HG02852 (cell line): ENCODE measurements at regions not wholly inside any gene's neighbourhood (a gene's known extent, or its start where the extent isn't known, plus 50 kb on each side); places are given as distances from the start of the nearest gene placed in this dataset.
"Not testable (repeated sequence)": the region's sequence is repeated elsewhere in the genome, so short reads cannot be mapped to it uniquely, and the experiment has no call there.

Experiments
- ATAC-seq: cut with Tn5 transposase; IDR thresholded peaks from one replicate; pipeline ENCODE4 v1.9.1; 2021; ENCODE audit warnings: mild to moderate bottlenecking, moderate library complexity; ENCODE audit not compliant: unreplicated experiment

DNA sequence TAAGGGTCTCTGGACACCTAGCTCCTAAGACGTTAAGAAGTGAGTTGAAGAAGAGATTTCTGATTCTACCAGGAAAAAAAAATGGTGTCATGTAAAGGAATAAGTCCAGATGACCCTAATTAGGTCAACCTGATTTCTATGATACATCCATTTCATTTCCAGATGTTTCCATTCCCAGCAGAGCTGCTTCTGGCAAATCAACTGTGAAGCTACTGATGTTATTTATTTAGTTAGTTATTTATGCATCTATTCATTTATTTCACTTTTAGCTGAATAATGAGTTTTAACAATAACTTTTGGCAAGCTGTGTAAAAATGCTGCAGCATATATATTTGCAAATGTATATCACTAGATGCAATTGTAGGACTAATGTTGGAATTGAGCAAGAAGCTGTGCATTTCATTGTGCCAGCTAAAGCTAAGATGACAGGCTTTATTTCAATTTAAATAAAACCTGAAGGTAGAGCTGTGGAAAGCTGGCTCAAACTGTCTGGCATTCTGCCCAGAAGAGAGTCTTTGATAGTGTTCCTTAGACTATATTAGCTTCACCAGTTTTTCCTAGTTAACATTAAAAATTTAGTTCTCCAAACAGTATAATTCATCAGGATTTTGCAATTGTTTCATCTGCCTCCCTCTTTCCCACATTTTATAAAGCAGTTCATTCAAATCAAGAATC, 1164.4 kb upstream of the ADGRL4 start:
- ATAC-seq: no peak

DNA sequence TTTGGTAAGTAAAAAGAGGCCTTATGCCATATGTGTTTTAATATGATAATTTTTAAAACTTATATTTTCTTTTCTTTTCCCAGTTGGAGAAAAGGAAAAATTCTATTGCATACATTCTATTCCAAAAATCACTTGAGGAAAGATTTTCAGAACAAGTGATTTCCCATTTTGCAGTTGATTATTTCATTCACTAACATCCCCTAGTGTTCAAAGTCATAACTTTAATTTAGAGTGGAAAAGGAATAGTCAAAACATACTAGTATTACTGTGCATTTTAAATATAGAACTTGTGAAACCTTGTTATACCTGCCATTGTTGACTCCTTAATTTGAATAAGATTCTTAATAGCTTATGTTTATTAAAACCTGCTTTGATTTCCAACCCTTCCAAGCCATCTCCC, 1157.6 kb upstream of the ADGRL4 start:
- no peak for ATAC-seq

DNA sequence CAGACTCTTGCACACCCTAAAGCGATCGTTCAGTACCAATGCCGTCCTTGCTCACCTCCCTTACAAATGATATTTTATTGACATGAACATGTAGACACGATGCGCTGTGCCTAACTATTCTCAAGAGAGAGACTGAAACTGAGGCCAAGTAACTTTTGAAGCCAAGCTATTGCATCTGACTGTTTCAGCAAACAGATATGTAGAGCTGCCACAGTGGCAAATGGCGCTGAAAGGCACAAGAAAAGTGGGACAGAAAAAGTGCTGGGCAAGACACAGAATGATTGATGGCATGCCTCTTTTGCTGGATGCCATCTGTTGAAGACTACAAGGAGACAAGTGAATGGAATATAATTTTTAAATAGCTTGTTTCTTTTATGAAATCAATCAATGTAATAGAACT, 1157.2 kb upstream of the ADGRL4 start:
- no peak for ATAC-seq

DNA sequence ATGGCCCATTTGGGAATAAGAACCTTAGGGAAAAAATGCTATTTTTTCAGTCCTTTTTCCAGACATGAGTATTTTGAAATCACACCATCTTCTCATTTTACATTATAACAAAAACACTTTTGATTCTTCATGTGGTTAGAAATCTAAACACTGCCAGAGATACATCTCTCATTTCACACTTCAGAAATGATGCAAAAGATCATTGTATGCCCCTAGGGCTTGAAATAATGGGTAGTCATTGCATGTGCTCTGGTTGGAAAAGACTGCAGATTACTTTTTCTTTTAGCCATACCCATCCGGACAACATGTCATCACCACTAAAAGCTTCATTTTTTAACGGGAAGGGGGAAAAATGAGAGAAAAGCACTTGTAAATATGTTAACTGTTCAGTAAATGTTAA, 1152.2 kb upstream of the ADGRL4 start:
- no peak for ATAC-seq

DNA sequence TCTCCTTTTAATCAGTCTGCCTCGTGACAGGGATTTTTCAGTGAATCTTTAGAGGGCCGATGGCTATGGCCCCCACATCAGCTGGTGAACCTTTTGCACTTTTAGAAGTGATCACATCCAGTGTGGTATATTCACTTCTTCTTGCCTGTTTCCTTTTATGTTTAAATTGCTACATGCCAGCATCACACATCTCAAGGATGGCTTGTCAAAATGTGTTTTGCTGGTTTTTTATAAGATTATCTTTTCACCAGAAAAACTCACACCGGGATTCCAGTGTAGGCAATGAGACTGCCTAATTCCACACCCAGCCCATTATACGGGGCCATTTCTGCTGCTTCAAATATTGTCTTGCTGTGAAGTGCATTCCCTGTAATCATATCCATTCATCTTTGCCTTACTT, 1151.7 kb upstream of the ADGRL4 start:
- no peak for ATAC-seq

DNA sequence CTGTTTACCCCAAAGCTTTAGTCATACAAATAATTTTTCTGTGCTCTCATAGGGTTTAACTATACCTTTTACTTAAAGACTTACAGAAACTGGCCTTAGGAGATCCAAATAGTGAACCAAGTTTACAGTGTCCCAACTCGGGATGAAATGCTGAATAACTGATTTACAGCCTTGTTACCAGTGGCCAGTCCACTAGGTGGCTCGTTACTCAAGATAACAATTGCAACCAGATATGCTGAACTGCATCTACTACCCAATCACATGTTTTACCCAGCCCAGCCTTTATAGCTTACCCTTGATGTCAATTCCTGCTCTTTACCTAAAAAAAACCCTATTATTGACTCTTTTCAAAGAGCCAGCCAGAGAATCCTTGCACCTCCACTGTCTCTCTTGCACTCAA, 1148.8 kb upstream of the ADGRL4 start:
- ATAC-seq: no peak

DNA sequence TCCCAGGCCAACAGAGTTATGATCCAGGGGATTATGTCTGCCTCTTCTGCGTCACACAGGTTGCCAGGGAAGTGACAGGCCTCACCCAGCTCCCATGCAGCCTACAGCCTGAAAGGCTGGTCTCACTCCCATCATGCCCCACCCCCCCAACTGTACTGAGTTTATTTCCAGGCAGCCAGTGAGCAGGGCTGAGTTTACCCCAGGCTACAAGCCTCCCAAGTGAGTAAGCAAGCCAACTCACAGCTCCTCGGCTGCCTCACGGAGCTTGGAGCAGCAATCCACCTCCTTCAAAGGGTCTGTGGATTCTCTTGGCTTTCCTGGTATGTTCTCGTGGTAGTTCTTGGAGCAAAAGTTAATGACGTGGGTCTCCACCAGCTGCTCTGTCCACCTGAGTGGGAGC, 1147.6 kb upstream of the ADGRL4 start:
- ATAC-seq: no peak

DNA sequence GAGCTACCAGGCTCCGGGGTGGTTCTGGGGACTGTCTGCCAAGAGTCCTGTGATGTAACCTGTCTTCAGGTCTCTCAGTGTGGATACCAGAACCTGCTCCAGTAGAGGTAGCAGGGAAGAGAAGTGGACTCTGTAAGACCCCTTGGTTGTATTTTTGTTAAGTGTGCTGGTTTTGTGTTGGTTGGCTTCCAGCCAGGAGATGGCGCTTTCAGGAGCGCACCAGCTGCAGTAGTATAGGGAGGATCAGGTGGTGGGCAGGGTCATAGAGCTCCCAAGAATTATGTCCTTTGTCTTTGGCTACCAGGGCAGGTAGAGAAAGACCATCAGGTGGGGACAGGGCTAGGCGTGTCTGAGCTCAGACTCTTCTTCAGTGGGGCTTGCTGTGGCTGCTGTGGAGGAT, 1147.2 kb upstream of the ADGRL4 start:
- ATAC-seq: no peak

DNA sequence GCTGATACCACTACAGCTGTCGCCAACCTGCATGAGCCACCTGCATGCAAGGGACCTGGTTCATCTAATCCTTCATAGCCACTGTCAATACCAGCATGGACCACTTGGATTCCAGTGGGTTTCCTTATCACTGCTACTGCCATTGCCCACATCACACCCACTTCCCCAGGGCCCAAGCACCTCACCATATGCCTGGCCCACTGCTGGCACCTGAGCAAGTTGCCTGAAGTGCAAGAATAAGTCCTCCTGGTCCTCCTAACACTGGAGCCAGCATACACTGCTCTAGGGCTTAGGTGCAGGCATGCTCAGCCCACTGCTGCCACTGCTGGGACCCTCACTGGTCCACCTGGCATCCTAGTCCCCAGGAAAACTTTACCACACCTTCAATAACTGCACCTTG, 1136.8 kb upstream of the ADGRL4 start:
- no peak for ATAC-seq

DNA sequence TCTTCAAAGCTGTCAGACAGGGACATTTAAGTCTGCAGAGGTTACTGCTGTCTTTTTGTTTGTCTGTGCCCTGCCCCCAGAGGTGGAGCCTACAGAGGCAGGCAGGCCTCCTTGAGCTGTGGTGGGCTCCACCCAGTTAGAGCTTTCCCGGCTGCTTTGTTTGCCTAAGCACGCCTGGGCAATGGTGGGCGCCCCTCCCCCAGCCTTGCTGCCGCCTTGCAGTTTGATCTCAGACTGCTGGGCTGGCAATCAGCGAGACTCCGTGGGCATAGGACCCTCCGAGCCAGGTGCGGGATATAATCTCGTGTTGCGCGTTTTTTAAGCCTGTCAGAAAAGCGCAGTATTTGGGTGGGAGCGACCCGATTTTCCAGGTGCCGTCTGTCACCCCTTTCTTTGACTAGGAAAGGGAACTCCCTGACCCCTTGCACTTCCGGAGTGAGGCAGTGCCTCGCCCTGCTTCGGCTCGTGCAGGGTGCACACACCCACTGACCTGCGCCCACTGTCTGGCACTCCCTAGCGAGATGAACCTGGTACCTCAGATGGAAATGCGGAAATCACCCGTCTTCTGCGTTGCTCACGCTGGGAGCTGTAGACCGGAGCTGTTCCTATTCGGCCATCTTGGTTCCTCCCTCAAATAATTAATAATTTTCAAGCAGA, 1131.5 kb upstream of the ADGRL4 start:
- not testable (repeated sequence) for ATAC-seq

DNA sequence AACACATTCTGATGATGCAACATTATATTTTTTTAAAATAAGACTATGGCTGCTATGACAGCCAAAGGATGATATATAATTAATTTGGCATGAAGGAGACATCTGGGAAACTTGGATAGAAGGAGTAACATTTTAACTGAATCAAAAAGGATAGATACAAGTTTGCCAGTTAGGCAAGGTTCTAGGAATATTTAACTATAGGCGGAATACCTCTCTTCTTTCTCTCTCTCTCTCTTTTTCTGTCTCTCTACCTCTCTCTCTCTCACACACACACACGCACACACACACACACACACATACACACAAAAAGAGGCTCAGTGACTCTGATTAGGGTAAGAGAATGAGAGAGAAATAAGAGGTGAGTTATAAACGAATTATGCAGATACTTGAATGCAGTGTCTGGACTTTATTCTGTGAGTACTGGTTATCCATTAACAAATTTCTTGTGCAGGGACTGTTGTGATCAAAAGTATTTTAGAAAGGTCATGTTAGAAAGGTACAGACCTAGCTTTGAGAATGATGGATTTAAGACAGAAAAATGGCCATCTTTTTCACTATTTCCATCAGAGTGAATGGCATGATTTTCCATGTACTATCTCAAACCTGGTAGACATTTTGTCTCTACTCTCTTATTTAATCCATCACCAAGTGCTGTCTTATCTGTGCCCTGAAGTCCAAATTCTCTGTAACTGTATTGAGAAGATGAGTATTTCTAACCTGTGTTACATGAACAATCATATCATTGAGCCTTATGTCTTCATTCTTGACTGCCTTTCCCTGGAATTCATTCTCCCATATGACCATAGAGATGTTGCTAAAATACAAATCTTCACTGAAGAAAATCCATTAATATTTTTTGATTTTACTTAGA, 1106.9 kb upstream of the ADGRL4 start:
- no peak for ATAC-seq

DNA sequence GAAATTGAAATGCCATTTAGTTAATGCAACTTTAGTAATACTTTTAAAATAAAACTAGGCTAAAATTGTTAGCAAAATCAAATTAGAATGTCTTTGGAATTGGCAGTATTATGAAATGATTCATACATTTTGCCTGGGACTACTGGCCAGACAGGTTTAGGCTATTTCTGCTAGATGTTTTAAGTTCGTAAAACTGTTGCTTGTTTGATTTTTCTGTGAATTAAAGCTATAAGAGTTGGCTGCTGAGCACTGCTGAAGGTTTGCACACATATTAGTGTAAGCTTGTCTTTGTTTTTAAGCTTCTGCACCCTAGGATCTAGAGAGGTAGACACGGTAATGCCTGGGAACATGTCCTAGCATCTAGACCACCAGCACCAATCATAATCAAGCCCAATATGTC, 1094.6 kb upstream of the ADGRL4 start:
- no peak for ATAC-seq

DNA sequence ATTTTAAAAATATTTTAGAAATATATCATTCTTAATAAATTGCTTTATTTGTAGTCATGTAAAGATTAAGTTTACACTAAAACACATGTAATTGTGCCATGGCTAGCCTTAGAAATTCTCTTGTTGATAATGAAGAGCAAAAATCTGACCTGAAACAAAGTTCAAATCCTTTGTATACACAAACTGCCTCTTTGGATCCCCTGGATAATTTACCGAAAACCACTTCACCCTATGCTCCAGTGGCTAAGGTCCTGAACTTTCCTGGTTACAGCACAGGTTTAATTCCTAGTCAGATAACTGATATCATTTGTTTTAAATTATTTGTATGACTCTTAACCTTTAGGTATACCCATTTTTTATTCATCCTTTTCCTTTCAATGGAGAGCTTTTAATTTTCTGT, 1093.2 kb upstream of the ADGRL4 start:
- no peak for ATAC-seq

DNA sequence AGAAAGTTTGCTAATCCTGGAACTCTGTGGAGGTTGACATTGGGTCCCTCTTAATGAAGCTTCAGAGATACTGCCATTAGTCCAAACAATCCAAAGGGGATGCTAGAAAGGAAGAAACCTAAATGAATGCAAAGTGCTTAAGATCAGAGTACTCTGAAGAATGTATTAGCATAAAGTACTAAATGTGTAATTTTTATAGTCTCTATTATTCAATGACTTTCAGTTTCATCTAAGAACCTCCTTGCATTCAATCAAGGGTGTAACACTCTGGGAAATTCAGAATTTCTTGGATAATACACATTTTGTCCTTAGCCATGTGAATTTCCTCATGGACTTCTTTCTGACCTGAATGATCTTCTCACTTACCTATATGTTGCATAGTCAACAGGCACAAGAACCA, 1078.5 kb upstream of the ADGRL4 start:
- no peak for ATAC-seq

DNA sequence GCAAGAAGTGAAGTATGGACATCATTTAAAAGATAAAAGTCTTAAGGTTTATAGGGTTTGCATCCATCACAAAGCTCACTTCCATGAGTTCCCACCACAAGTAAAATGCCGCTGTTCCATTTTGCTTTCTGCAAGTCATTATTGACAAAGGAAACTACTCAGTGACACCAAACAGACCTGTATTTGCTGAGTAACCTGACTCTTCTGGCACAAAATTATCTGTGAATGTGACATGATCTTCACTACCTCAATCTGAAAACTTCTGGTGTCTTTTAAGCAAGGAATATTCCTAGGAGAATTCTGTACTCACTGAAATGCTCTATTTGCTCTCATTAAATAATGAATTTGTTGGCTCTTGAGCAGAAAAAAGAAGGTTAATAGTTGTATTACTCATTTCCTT, 1077.4 kb upstream of the ADGRL4 start:
- no peak for ATAC-seq

DNA sequence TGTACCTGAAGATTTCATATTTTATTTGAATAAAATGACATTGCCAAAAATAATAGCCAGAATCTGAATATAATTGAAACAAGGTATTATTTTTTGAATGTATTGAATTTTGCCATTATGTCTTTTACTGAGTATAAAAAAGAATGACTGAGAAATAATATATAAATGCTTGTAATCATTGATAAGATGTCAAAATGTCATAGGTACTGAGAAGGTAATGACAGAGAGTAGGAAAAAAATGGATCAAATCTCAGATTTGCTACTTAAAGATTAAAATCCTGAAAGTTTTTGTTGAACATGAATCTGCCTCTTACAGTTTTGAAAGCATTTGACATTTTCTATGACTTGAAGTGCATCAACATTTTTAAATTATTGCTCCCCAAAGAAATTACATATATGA, 1069.9 kb upstream of the ADGRL4 start:
- ATAC-seq: no peak

DNA sequence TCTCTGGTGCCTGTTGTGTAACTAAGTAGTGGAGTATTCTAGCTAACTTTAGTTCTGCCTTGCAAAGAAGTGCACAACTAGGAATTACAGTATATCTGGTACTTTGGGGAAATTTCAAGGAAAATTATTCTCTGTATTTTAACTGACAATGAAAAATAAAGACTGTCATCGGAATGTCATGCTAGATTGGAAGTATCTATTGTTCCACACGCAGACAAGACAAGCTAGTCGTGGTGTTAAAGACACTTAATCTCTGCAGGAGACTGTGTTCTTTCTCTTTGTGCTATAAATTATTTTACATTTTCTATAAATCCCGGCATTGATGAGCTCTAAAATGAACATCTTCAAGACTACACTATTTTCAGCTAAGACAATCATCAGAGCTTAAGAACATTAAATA, 1068.8 kb upstream of the ADGRL4 start:
- ATAC-seq: no peak

DNA sequence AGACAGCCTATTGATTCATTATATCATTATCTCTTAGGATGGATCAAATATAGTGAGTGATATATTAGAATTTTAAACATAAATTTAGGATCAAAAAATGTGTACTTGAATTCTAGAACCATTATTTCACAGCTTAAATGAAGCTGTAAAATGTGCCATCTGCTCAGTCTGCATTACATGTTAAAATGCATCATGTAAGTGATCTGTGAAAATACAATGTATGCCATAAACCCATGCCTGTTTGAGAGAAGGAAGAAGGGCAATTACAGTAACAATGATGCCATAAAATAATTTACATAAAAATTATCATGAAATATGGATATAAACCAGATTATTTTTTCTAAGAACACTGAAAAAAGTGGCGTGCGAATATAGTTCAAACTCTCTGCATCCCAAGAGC, 1066.0 kb upstream of the ADGRL4 start:
- ATAC-seq: no peak

DNA sequence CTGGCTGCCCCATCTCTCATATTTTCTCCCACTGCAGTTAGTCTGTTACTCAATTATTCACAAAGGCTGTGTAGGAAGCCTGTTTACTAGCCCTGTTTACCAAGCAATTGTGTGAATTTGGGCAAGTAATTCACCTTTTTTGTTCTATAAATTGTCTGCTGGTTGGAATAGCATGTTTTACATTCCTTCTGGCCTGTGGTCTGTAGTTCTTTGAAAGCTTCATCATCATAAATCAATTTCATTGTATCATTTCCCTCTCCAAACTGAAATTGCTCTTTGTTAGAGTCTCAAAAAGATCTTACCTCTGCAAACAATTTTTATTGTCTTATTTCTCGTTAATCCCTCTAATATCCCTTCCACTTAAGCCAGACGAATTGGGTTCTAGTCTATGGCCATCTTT, 1059.5 kb upstream of the ADGRL4 start:
- ATAC-seq: no peak

DNA sequence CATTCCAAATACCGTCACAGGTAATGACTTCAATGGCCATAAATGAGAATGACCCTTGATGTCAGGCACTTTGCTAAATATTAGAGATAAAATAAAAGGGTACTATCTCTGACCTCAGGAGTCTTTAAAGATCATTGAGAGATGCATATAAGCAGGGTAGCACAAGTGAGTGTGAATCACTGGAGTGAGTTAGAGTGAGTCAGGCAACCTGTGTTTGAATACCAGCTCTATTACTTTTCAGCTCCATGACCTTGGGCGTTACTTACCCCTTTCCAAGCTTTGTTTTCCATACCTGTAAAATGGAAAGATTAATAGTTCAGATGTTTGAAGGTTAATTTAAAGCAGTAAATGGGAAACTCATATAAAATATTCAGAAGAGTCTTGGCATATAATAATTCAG, 1058.0 kb upstream of the ADGRL4 start:
- ATAC-seq: no peak

DNA sequence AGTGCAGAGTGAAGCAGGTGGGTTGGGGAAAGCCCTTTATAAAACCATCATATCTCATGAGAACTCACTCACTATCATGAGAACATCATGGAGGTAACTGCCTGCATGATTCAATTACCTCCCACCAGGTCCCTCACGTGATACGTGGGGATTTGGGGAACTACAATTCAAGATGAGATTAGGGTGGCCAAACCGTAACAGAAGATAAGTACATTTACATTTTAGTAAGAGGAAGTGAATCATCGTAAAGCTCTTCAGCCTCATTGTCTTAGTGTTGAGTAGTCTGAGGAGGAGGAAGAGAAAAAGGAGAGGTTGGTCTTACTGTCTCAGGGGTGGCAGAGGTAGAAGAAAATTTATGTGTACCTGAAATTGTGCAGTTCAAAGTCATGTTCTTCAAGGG, 1053.4 kb upstream of the ADGRL4 start:
- no peak for ATAC-seq

DNA sequence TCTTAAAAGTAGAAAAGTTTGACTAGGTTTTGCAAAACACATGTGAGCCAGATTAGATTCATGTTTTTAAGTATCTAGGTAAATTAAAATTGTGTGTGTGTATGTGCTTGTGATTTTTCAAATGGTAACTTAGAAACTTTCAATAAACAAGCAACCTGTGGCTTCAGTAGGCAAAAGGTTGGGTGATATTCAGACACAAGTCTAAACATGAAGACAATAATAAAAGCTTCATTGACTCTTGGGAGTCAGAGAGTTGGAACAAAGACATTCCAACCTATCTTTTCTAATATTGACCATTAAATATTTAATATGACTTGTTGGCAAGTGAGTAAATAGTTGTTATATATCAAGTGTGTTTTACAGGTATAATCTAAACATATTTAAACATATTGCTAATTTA, 1049.6 kb upstream of the ADGRL4 start:
- ATAC-seq: no peak
